Endothelial cell of umbilical vein (primary cell): ENCODE measurements at regions not wholly inside any gene's neighbourhood (a gene's known extent, or its start where the extent isn't known, plus 50 kb on each side); places are given as distances from the start of the nearest gene placed in this dataset.

Experiments used
- BruUV-seq: library from RNA; stranded (reverse); fragments of 400-500 nt; replicated peaks from 2 replicates; lab custom pipeline; 2021; lab: Mats Ljungman, UMichigan
- CTCF ChIA-PET: fragments of 300-600, 350-600 bp; sonication (Branson Sonifier 250); formaldehyde crosslinking; loops from one replicate; lab custom pipeline; 2021; ENCODE audit warnings: antibody characterized with exemption, inconsistent platforms; lab: Charles Lee
- POLR2A ChIA-PET: fragments of 300-600, 350-600 bp; sonication (Branson Sonifier 250); formaldehyde crosslinking; loops from one replicate; lab custom pipeline; 2021; ENCODE audit warnings: antibody characterized with exemption, inconsistent platforms; lab: Charles Lee
- DNase-seq: peaks from one replicate; pipeline ENCODE4 v3.0.0-alpha.2; 2011; ENCODE audit warnings: low read depth, low spot score
- FAIRE-seq: peaks from 2 replicates; lab custom pipeline; 2011; peaks lifted over from hg19 to GRCh38; lab: Jason Lieb, UNC
- H2AFZ ChIP-seq: 2 replicates; pipeline ENCODE4 v1.6.0; 2012; ENCODE audit warnings: low read depth, low read length, control low read depth, inconsistent platforms
- H3K27ac ChIP-seq: 2 replicates; pipeline ENCODE4 v1.5.1; 2011; ENCODE audit warnings: low read depth, mild to moderate bottlenecking, control low read depth, low read length, moderate library complexity; ENCODE audit not compliant: insufficient read depth
- H3K27me3 ChIP-seq, 2 experiments: 2 replicates each; pipeline versions ENCODE4 v1.6.0 to v1.6.1; 2011; ENCODE audit warnings: low read length in 2 of 2, mixed read lengths in 1 of 2; ENCODE audit not compliant: control insufficient read depth in 2 of 2, insufficient read depth in 2 of 2
- H3K36me3 ChIP-seq, 2 experiments: 2 replicates in 1 of 2; 3 replicates in 1 of 2; pipeline ENCODE4 v1.5.1; 2011; ENCODE audit warnings: low read length in 2 of 2, mild to moderate bottlenecking in 1 of 2, moderate library complexity in 1 of 2; ENCODE audit not compliant: control insufficient read depth in 2 of 2, insufficient read depth in 2 of 2; ENCODE audit errors: extremely low read depth in 1 of 2
- H3K4me1 ChIP-seq: 3 replicates; pipeline ENCODE4 v1.5.1; 2011; ENCODE audit warnings: mild to moderate bottlenecking, low read length; ENCODE audit not compliant: control insufficient read depth, insufficient read depth; ENCODE audit errors: extremely low read depth
- H3K4me2 ChIP-seq: 2 replicates; pipeline ENCODE4 v1.6.1; 2011; ENCODE audit warnings: low read length, control low read depth, mixed read lengths; ENCODE audit not compliant: insufficient read depth
- H3K4me3 ChIP-seq, 3 experiments: fragments of 200-600 bp in 1 of 3; sonication (generic), shearing (Covaris generic) in 1 of 3; replicated peaks in 1 of 3; 2 replicates each; pipeline ENCODE4 v1.5.1; 2011 to 2016; ENCODE audit warnings: control low read depth in 3 of 3, low read length in 3 of 3, mild to moderate bottlenecking in 2 of 3, inconsistent platforms in 1 of 3, low read depth in 1 of 3, moderate library complexity in 1 of 3; ENCODE audit not compliant: insufficient read depth in 1 of 3
- H3K79me2 ChIP-seq: 2 replicates; pipeline ENCODE4 v1.6.0; 2012; ENCODE audit warnings: low read length, inconsistent platforms; ENCODE audit not compliant: control insufficient read depth, insufficient read depth
- H3K9ac ChIP-seq: replicated peaks from 2 replicates; pipeline ENCODE3; 2011; ENCODE audit warnings: low read length, control low read depth; ENCODE audit not compliant: insufficient read depth; ENCODE audit errors: extremely low read depth
- H3K9me1 ChIP-seq: replicated peaks from 3 replicates; pipeline ENCODE4 v1.6.0; 2011; ENCODE audit warnings: mild to moderate bottlenecking, low read length; ENCODE audit not compliant: control insufficient read depth, insufficient read depth; ENCODE audit errors: extremely low read depth
- H3K9me3 ChIP-seq: replicated peaks from 2 replicates; pipeline ENCODE4 v1.5.1; 2012; ENCODE audit warnings: low read length, inconsistent platforms; ENCODE audit not compliant: control insufficient read depth, insufficient read depth
- H4K20me1 ChIP-seq: replicated peaks from 2 replicates; pipeline ENCODE3; 2011; ENCODE audit warnings: mild to moderate bottlenecking, low read length; ENCODE audit not compliant: control insufficient read depth, insufficient read depth; ENCODE audit errors: extremely low read depth
- EZH2 ChIP-seq: IDR thresholded peaks from 2 replicates; pipeline ENCODE4 v1.6.1; 2012; ENCODE audit warnings: borderline replicate concordance, low read depth, mild to moderate bottlenecking, moderate library complexity, low read length, inconsistent platforms; ENCODE audit not compliant: severe bottlenecking
- FOS ChIP-seq: IDR thresholded peaks from 2 replicates; pipeline ENCODE4 v1.6.1; 2011; ENCODE audit warnings: mild to moderate bottlenecking, low read length, moderate library complexity, borderline replicate concordance; ENCODE audit not compliant: insufficient read depth
- GATA2 ChIP-seq: IDR thresholded peaks from 2 replicates; pipeline ENCODE4 v1.7.0; 2011; ENCODE audit warnings: low read depth, mild to moderate bottlenecking, moderate library complexity, mixed read lengths, low read length; ENCODE audit not compliant: insufficient read length, insufficient read depth
- JUN ChIP-seq: IDR thresholded peaks from 2 replicates; pipeline ENCODE4 v1.6.1; 2011; ENCODE audit warnings: borderline replicate concordance, low read depth; ENCODE audit not compliant: insufficient read length, insufficient read depth
- MYC ChIP-seq: IDR thresholded peaks from one replicate; pipeline ENCODE4 v1.6.1; 2011; ENCODE audit warnings: mild to moderate bottlenecking, low read depth, low read length
- POLR2A ChIP-seq: IDR thresholded peaks from 2 replicates; pipeline ENCODE4 v1.6.1; 2012; ENCODE audit warnings: low read depth, mild to moderate bottlenecking, control low read depth, low read length
- POLR2AphosphoS5 ChIP-seq: IDR thresholded peaks from 2 replicates; pipeline ENCODE4 v1.6.1; 2012; ENCODE audit warnings: low read depth, mild to moderate bottlenecking, control low read depth, low read length, moderate library complexity; ENCODE audit not compliant: insufficient read depth
- dilution Hi-C: fragments of 300-500 bp; cut with MboI; formaldehyde crosslinking; loops from one replicate; pipeline ENCODE4 v1.15.0; 2019; ENCODE audit warnings: low sequenced_read_pairs; ENCODE audit not compliant: extremely low pct_ligation_motif_present
- intact Hi-C: fragments of 100-400 bp; cut with micrococcal nuclease; formaldehyde crosslinking; loops from one replicate; pipeline ENCODE4 v1.10.0; 2022
- TF ChIP-seq, protein P1 (sequence below), 2 donors: IDR thresholded peaks; 1 replicate in 1 of 2; 2 replicates in 1 of 2; pipeline ENCODE4 v1.5.1; 2011; ENCODE audit warnings: low read length in 2 of 2, mild to moderate bottlenecking in 2 of 2, moderate library complexity in 2 of 2, control low read depth in 1 of 2, inconsistent platforms in 1 of 2, low read depth in 1 of 2; ENCODE audit not compliant: insufficient read depth in 1 of 2; ENCODE audit errors: extremely low read depth in 1 of 2
- TF ChIP-seq, protein P2 (sequence below): IDR thresholded peaks from 2 replicates; pipeline ENCODE4 v1.6.1; 2011; ENCODE audit not compliant: insufficient read depth, insufficient read length

DNA sequence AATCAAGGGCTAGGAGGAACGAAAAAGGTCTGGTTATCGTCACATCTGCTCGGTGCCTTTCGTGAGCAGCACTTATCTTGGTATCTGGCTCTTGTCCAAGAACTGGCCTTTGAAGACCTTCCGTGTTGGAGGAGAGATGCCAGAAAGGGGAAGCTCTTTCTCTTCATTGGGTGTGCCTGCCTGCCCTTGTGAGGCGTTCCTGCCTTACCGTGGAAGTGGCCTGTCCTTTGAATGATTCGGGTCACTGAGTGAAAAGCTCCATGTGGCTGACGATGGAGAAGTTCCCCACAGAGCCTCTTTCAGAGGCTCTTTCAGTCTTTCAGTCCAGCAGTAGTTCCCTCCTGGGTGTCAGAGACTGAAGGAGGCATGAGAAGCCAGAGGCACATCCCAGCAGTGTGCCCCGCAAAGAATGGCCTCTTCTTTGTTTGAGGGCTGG, 121.5 kb upstream of the SLC10A2 start:
- no peaks in the 10 kb centered on the region for H3K4me1 ChIP-seq
- no peak overlapping the region for H3K9ac ChIP-seq
- intact Hi-C loops, result no loop called here
- H3K4me3 ChIP-seq, result no peak overlapping the region
- no peak for FAIRE-seq
- no peaks in the 10 kb centered on the region for H4K20me1 ChIP-seq
- no peaks in the 10 kb centered on the region for H3K9me1 ChIP-seq
- no peak overlapping the region for H2AFZ ChIP-seq
- H3K27me3 ChIP-seq, result no peaks in the 10 kb centered on the region
- H3K36me3 ChIP-seq, result no peaks in the 10 kb centered on the region
- no peaks in the 10 kb centered on the region for H3K9me3 ChIP-seq
- POLR2A ChIA-PET, result no interaction called here
- no peak overlapping the region for H3K27ac ChIP-seq
- no peak for TF ChIP-seq POLR2A
- no peak for TF ChIP-seq MYC
- TF ChIP-seq, protein P1, sequence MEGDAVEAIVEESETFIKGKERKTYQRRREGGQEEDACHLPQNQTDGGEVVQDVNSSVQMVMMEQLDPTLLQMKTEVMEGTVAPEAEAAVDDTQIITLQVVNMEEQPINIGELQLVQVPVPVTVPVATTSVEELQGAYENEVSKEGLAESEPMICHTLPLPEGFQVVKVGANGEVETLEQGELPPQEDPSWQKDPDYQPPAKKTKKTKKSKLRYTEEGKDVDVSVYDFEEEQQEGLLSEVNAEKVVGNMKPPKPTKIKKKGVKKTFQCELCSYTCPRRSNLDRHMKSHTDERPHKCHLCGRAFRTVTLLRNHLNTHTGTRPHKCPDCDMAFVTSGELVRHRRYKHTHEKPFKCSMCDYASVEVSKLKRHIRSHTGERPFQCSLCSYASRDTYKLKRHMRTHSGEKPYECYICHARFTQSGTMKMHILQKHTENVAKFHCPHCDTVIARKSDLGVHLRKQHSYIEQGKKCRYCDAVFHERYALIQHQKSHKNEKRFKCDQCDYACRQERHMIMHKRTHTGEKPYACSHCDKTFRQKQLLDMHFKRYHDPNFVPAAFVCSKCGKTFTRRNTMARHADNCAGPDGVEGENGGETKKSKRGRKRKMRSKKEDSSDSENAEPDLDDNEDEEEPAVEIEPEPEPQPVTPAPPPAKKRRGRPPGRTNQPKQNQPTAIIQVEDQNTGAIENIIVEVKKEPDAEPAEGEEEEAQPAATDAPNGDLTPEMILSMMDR (IDR thresholded peaks at IDR 0.05; ENCODE audit: extremely low read depth in 1 of 2, insufficient read depth in 1 of 2, low read depth in 1 of 2, low read length in 2 of 2), result no peak
- TF ChIP-seq, protein P2, sequence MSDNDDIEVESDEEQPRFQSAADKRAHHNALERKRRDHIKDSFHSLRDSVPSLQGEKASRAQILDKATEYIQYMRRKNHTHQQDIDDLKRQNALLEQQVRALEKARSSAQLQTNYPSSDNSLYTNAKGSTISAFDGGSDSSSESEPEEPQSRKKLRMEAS, result no peak
- no peak for TF ChIP-seq FOS
- TF ChIP-seq JUN, result no peak
- no peak for TF ChIP-seq GATA2
- no peak for TF ChIP-seq POLR2AphosphoS5
- TF ChIP-seq EZH2, result no peak
- CTCF ChIA-PET, result no interaction called here
- dilution Hi-C loops, result no loop called here
- no peak overlapping the region for H3K4me2 ChIP-seq
- no peak for DNase-seq
- no peaks in the 10 kb centered on the region for H3K79me2 ChIP-seq
- BruUV-seq, result no TSS peak
